ENCODE measurements at regions not wholly inside any gene's neighbourhood (a gene's known extent, or its start where the extent isn't known, plus 50 kb on each side); places are given as distances from the start of the nearest gene placed in this dataset.

- Histone ChIP-seq H3K36me3 (replicated peaks in 1 of 2; ENCODE audit: control insufficient read depth in 1 of 2, insufficient read depth in 2 of 2, low read length in 1 of 2) (no peaks in the 10 kb centered on the region), H3K27me3 (ENCODE audit: insufficient read depth) (no peaks in the 10 kb centered on the region), H2AFZ (ENCODE audit: low read depth) (no peak overlapping the region), H3K79me2 (ENCODE audit: insufficient read depth) (no peaks in the 10 kb centered on the region), H3K4me2 (no peak overlapping the region), H3K4me1 (ENCODE audit: control insufficient read depth in 1 of 2, insufficient read depth in 2 of 2, low read depth in 1 of 2, low read length in 1 of 2) (no peaks in the 10 kb centered on the region), H3K9ac (no peak overlapping the region), H3K9me3 (no peaks in the 10 kb centered on the region), H3K27ac (ENCODE audit: low read depth in 2 of 2, low read length in 1 of 2) (no peak overlapping the region), H3K4me3 (ENCODE audit: low read depth in 2 of 2, low read length in 1 of 2) (no peak overlapping the region), H3K9me2 (no peaks in the 10 kb centered on the region; the same call in 1 of the 2 replicates), H3F3A (replicated peaks; ENCODE audit: insufficient read depth) (no peaks in the 10 kb centered on the region), H4K20me1 (ENCODE audit: insufficient read depth) (no peaks in the 10 kb centered on the region)
- ChIA-PET CTCF (no interaction called here), POLR2A (no interaction called here)
- DNase-seq, result no peak
- TF ChIP-seq REST (IDR thresholded peaks at IDR 0.05; ENCODE audit: low read depth, low read length) (no peak), TCF12 (IDR thresholded peaks at IDR 0.05) (no peak), NRF1 (IDR thresholded peaks at IDR 0.05; ENCODE audit: low read depth, low read length) (no peak), CHD2 (IDR thresholded peaks at IDR 0.05; ENCODE audit: low read length, partially characterized antibody) (no peak), YY1 (IDR thresholded peaks at IDR 0.05; ENCODE audit: low read depth) (no peak), ZBTB33 (IDR thresholded peaks at IDR 0.05; ENCODE audit: borderline replicate concordance, low read depth) (no peak), RCOR1 (IDR thresholded peaks at IDR 0.05; ENCODE audit: low read length) (no peak), TEAD4 (IDR thresholded peaks at IDR 0.05; ENCODE audit: borderline replicate concordance, insufficient read depth) (no peak), NFIC (IDR thresholded peaks at IDR 0.05; ENCODE audit: borderline replicate concordance) (no peak), JUND (IDR thresholded peaks at IDR 0.05) (no peak), FOSL2 (IDR thresholded peaks at IDR 0.05; ENCODE audit: borderline replicate concordance, low read depth) (no peak), GATA2 (CRISPR knock-in tag; IDR thresholded peaks at IDR 0.05) (no peak), MXI1 (IDR thresholded peaks at IDR 0.05; ENCODE audit: low read depth, low read length) (no peak)
Measured at GRCh38 chr5:29715167-29715566, 1478.3 kb upstream of the CDH6 start.

- H2AFZ ChIP-seq (ENCODE audit: low read depth), result no peak overlapping the region
- H3K4me2 ChIP-seq, result no peak overlapping the region
- TF ChIP-seq CTCF (IDR thresholded peaks at IDR 0.05), result no peak
- no peak for TF ChIP-seq RXRA (IDR thresholded peaks at IDR 0.05; ENCODE audit: borderline replicate concordance, low read depth)
- TF ChIP-seq TEAD4 (IDR thresholded peaks at IDR 0.05; ENCODE audit: borderline replicate concordance, insufficient read depth), result no peak
- no peak for TF ChIP-seq RFX5 (IDR thresholded peaks at IDR 0.05; ENCODE audit: low read length)
- TF ChIP-seq JUND (IDR thresholded peaks at IDR 0.05), result no peak
- no peak for TF ChIP-seq NFIC (IDR thresholded peaks at IDR 0.05; ENCODE audit: borderline replicate concordance)
- TF ChIP-seq ZBTB33 (IDR thresholded peaks at IDR 0.05; ENCODE audit: borderline replicate concordance, low read depth), result no peak
- no peak for TF ChIP-seq IRF3 (IDR thresholded peaks at IDR 0.05; ENCODE audit: low read depth, low read length)
- no peak for TF ChIP-seq RCOR1 (IDR thresholded peaks at IDR 0.05; ENCODE audit: low read length)
- no peak for TF ChIP-seq NRF1 (IDR thresholded peaks at IDR 0.05; ENCODE audit: low read depth, low read length)
- no peak for TF ChIP-seq SMC3 (IDR thresholded peaks at IDR 0.05; ENCODE audit: low read depth, low read length)
Measured at GRCh38 chr5:29702875-29703274, 1490.6 kb upstream of the CDH6 start.

More at GRCh38 chr5:29702875-29703274, 1490.6 kb upstream of the CDH6 start:
- no peak overlapping the region for H3K27ac ChIP-seq (ENCODE audit: low read depth in 2 of 2, low read length in 1 of 2)
- H3K4me1 ChIP-seq (ENCODE audit: control insufficient read depth in 1 of 2, insufficient read depth in 2 of 2, low read depth in 1 of 2, low read length in 1 of 2), result no peaks in the 10 kb centered on the region
- no peaks in the 10 kb centered on the region for H4K20me1 ChIP-seq (ENCODE audit: insufficient read depth)
- H3K36me3 ChIP-seq (replicated peaks in 1 of 2; ENCODE audit: control insufficient read depth in 1 of 2, insufficient read depth in 2 of 2, low read length in 1 of 2), result no peaks in the 10 kb centered on the region
- H3K79me2 ChIP-seq (ENCODE audit: insufficient read depth), result no peaks in the 10 kb centered on the region
- POLR2A ChIA-PET, result no interaction called here
- 5% methylated on average over 1 of the region's 1 CpG for WGBS (ENCODE audit: low lambda C conversion rate)
- no peak overlapping the region for H3K4me3 ChIP-seq (ENCODE audit: low read depth in 2 of 2, low read length in 1 of 2)
- no peaks in the 10 kb centered on the region for H3K27me3 ChIP-seq (ENCODE audit: insufficient read depth)
- no peak overlapping the region for H3K9ac ChIP-seq
- H3F3A ChIP-seq (replicated peaks; ENCODE audit: insufficient read depth), result no peaks in the 10 kb centered on the region
- CTCF ChIA-PET, result no interaction called here
- DNase-seq, result no peak
- no peaks in the 10 kb centered on the region for H3K9me2 ChIP-seq
- no peaks in the 10 kb centered on the region for H3K9me3 ChIP-seq

Measured in SK-N-SH (cell line).